LoVo (cell line): ENCODE measurements at regions not wholly inside any gene's neighbourhood (a gene's known extent, or its start where the extent isn't known, plus 50 kb on each side); places are given as distances from the start of the nearest gene placed in this dataset.
"Not testable (repeated sequence)": the region's sequence is repeated elsewhere in the genome, so short reads cannot be mapped to it uniquely, and the experiment has no call there.

ENCODE experiments used
- DNase-seq: peaks from one replicate; pipeline ENCODE4 v3.0.0-alpha.2; 2016; ENCODE audit warnings: low spot score

DNA sequence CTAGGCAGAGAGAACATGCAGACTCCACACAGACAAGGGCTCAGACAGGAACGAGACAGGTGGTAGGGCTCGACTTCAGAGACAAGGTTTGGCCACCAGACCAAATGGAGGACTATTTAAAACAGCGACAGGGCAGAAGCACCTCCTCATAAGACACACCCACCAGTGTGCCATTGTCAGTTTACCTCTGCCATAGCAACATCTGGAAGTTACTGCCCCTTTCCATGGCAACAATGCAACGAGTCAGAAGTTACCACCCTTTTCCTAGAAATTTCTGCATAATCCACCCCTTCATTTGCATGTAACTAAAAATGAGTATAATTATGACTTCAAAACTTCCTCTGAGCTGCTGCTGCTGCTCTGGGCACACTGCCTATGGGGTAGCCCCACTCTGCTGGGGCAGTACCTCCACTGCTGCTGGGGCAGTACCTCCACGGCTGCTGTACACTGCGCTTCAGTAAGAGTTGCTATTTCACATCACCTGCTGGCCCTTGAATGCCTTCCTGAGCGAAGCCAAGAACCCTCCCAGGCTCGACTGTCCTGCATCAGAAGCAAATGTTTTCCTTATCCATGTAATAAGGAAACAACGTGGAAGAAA lies 2222.3 kb upstream of the AGA start:
- DNase-seq: no peak

DNA sequence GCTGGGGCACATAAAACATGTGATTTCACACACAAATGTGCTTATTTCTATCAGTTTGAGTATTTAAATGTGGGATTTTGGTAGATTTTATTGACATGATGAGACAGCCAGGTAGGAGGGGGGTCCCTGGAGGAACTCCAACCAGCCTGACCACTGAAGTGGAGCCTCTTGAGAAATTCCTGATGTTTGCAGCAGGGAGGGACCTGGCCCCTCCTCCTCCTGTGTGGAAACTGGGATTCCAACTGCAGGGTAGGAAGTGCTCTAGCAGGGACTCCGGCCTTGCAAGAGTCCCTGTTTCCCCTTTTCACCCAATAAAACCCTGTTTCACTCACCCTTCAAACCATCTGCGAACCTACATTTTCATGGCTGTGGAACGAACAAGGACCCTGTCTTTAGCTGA lies 2224.0 kb upstream of the AGA start:
- no peak for DNase-seq

- DNase-seq: no peak
Measured at GRCh38 chr4:179671609-179672008, 2229.4 kb upstream of the AGA start.

- DNase-seq: no peak
Measured at GRCh38 chr4:179678093-179678814, 2236.0 kb upstream of the AGA start.

DNA sequence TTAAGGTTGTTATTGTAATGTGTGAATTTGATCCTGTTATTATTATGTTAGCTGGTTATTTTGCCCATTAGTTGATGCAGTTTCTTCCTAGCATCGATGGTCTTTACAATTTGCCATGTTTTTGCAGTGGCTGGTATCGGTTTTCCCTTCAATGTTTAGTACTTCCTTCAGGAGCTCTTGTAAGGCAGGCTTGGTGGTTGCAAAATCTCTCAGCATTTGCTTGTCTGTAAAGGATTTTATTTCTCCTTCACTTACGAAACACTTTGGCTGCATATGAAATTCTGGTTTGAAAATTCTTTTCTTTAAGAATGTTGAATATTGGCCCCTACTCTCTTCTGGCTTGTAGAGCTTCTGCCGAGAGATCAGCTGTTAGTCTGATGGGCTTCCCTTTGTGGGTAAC lies 2241.4 kb upstream of the AGA start:
- not testable (repeated sequence) for DNase-seq

GRCh38 chr4:179692222-179692621 lies 2250.0 kb upstream of the AGA start:
- DNase-seq: no peak

GRCh38 chr4:179695175-179695574 lies 2252.9 kb upstream of the AGA start:
- DNase-seq: no peak

- no peak for DNase-seq
Measured at GRCh38 chr4:179698321-179698720, 2256.1 kb upstream of the AGA start.

GRCh38 chr4:179709961-179710624 lies 2267.9 kb upstream of the AGA start:
- no peak for DNase-seq

GRCh38 chr4:179719766-179720450 lies 2277.7 kb upstream of the AGA start:
- DNase-seq: no peak

GRCh38 chr4:179726491-179726890 lies 2284.3 kb upstream of the AGA start:
- not testable (repeated sequence) for DNase-seq

DNA sequence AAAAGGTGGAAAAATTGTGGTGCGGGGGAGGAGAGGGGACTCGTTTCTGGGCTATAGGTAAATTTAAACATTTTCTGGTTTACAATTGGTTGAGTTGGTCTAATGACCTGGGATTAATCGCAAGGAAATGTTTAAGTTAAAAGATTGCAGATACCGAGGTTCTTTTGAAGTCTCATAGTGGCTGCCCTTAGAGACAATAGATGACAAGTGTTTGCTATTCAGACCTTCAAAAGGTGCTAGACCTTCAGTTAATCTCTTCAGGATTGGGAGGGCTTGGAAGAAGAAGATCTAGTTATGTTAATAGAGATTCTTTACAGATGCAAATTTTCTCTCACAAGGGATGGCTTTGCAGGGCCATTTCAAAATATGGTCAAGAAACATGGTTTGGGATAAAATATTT lies 2286.1 kb upstream of the AGA start:
- no peak for DNase-seq

- not testable (repeated sequence) for DNase-seq
Measured at GRCh38 chr4:179736820-179737219, 2294.6 kb upstream of the AGA start.

DNA sequence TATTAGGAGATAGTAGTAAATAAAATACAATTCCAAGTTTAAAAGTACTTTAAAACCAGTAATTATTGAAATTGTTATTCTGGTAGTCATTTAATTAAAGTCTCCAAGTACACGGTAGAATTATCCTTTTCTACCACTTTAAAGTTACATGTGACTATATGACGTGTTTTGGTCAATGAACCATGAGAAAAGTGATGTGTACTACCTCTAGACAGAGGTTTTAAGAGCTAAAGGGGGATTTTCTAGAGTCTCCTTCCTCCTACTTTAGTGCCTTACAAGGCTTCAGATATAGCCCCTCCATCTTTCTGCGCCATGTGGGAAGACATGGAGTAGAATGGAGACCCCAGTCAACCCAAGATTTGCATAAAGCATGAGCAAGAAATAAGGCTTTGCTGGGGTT lies 2296.6 kb upstream of the AGA start:
- no peak for DNase-seq

- no peak for DNase-seq
Measured at GRCh38 chr4:179747218-179747910, 2305.1 kb upstream of the AGA start.

DNA sequence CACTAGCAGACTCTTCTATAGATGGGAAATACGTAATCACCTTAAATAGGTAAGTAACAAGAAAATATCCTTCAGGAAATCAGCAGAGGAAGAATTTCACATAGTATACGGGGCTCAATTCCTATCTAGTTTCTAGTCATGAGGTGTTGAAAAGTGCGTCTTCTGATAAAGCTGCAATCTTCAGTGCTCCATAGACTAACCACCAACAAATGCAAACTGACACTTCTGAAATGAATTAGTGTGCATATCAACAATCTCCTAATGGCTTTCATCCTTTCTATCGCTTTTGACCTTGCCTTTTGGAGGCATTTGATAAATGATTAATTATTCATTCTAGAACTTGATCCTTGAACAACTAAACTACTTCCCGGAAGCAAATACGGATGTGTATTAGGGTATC lies 2306.6 kb upstream of the AGA start:
- DNase-seq: no peak

- no peak for DNase-seq
Measured at GRCh38 chr4:179750374-179750773, 2308.1 kb upstream of the AGA start.

DNA sequence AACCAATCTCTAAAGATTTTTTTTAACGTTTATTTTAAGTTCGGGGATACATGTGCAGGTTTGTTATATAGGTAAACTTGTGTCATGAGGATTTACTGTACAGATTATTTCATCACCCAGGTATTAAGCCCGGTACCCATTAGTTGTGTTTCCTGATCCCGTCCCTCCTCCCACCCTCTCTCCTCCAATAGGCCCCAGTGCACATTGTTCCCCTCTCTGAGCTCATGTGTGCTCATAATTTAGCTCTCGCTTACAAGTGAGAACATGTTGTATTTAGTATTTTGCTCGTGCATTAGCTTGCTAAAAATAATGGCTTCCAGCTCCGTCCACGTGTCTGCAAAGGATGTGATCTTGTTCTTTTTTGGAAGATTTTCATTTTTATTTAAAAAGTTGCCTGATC lies 2309.4 kb upstream of the AGA start:
- DNase-seq: no peak

- no peak for DNase-seq
Measured at GRCh38 chr4:179755322-179755721, 2313.1 kb upstream of the AGA start.

GRCh38 chr4:179757641-179758040 lies 2315.4 kb upstream of the AGA start:
- no peak for DNase-seq

GRCh38 chr4:179762840-179763239 lies 2320.6 kb upstream of the AGA start:
- no peak for DNase-seq

DNA sequence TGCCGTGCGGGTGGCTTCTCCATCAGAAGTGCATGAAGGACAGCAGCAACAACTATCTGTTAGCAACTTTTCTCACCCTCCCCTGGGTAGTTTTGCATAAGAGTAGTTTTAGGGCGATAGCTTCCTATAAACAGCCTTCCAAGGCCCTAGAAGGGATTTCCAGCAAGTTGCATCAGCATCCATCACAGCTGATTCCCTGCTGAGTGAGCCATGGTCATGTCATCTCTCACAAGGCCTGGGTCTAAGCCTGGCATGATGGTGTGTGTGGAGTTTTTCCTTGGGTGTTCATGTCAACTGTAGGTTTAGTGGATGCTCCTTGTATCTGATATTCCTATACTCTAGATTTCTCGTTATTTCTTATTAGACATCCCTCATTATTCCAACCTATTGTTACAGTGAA lies 2324.7 kb upstream of the AGA start:
- no peak for DNase-seq
